A549 (cell line): ENCODE measurements at regions not wholly inside any gene's neighbourhood (a gene's known extent, or its start where the extent isn't known, plus 50 kb on each side); places are given as distances from the start of the nearest gene placed in this dataset.
"Not testable (repeated sequence)": the region's sequence is repeated elsewhere in the genome, so short reads cannot be mapped to it uniquely, and the experiment has no call there.

Source experiments
- ATAC-seq, 2 experiments: fragments of 200-7000 bp in 1 of 2; fragments of >200 bp in 1 of 2; cut with Nextera tagmentation in 1 of 2; cut with Tn5 transposase in 1 of 2; 3 replicates each; pipeline versions ENCODE4 v1.8.0 to v1.9.1; 2018 to 2020; ENCODE audit warnings: mild to moderate bottlenecking in 1 of 2, moderate library complexity in 1 of 2
- CTCF ChIA-PET: fragments of 300-600 bp; sonication (Branson Sonifier 250); formaldehyde crosslinking; extraction: SDS; loops from one replicate; lab custom pipeline; 2021; ENCODE audit warnings: antibody characterized with exemption, inconsistent platforms; lab: Yijun Ruan, JAX
- POLR2A ChIA-PET: fragments of 350-600 bp; formaldehyde crosslinking; extraction: SDS; loops from one replicate; lab custom pipeline; 2021; ENCODE audit warnings: antibody characterized with exemption, inconsistent platforms; lab: Yijun Ruan, JAX
- DNase-seq, 2 experiments: peaks; one replicate each; pipeline versions ENCODE4 v3.0.0 to v3.0.0-alpha.2; 2011 to 2016; ENCODE audit warnings: low read depth in 1 of 2, low spot score in 1 of 2
- FAIRE-seq: peaks from 2 replicates; lab custom pipeline; 2011; peaks lifted over from hg19 to GRCh38; lab: Jason Lieb, UNC
- H3K27ac ChIP-seq, 2 experiments: fragments of >200 bp; sonication (Bioruptor Twin); formaldehyde crosslinking; 3 replicates each; pipeline ENCODE4 v1.5.1; 2016 to 2017
- H3K4me1 ChIP-seq: fragments of >200 bp; sonication (Bioruptor Twin); formaldehyde crosslinking; 3 replicates; pipeline ENCODE4 v1.6.1; 2016
- H3K4me2 ChIP-seq: fragments of >200 bp; sonication (Bioruptor Twin); formaldehyde crosslinking; 3 replicates; pipeline ENCODE4 v1.6.1; 2016
- H3K4me3 ChIP-seq: fragments of >200 bp; sonication (Bioruptor Twin); formaldehyde crosslinking; 3 replicates; pipeline ENCODE4 v1.5.1; 2016
- H3K9me3 ChIP-seq: fragments of >200 bp; sonication (Bioruptor Twin); formaldehyde crosslinking; 3 replicates; pipeline ENCODE4 v1.6.1; 2016
- BHLHE40 ChIP-seq: IDR thresholded peaks from 2 replicates; pipeline ENCODE4 v1.6.1; 2012; ENCODE audit warnings: low read depth, low read length, inconsistent platforms
- CBX8 ChIP-seq: fragments of 200-600 bp; sonication (generic); IDR thresholded peaks from 2 replicates; pipeline ENCODE4 v1.6.1; 2016
- CEBPB ChIP-seq, 2 experiments: fragments of >200 bp in 1 of 2; sonication (Bioruptor Twin) in 1 of 2; formaldehyde crosslinking in 1 of 2; IDR thresholded peaks; 2 replicates each; pipeline ENCODE4 v1.6.1; 2012 to 2016
- CHD4 ChIP-seq: fragments of 200-600 bp; sonication (generic); IDR thresholded peaks from 2 replicates; pipeline ENCODE4 v1.6.1; 2016; ENCODE audit warnings: antibody characterized with exemption, mild to moderate bottlenecking, borderline replicate concordance
- EHF ChIP-seq: fragments of 250-450 bp; sonication (Bioruptor Pico); IDR thresholded peaks from 2 replicates; pipeline ENCODE4 v1.5.0; 2020; ENCODE audit warnings: mild to moderate bottlenecking
- EHMT2 ChIP-seq: fragments of 200-600 bp; sonication (generic); IDR thresholded peaks from 2 replicates; pipeline ENCODE4 v1.6.1; 2016; ENCODE audit warnings: antibody characterized with exemption, low read depth, mild to moderate bottlenecking, moderate library complexity
- FOSL2 ChIP-seq, 2 experiments: fragments of 450-650 bp in 1 of 2; fragments of >200 bp in 1 of 2; sonication (Bioruptor Twin) in 1 of 2; formaldehyde crosslinking; IDR thresholded peaks; 2 replicates each; pipeline versions ENCODE4 v1.5.0 to v1.6.1; 2016 to 2020; ENCODE audit warnings: mild to moderate bottlenecking in 1 of 2, moderate library complexity in 1 of 2
- GATA3 ChIP-seq: IDR thresholded peaks from 2 replicates; pipeline ENCODE4 v1.6.1; 2012; ENCODE audit warnings: borderline replicate concordance
- HDAC2 ChIP-seq: fragments of 200-600 bp; sonication (generic); IDR thresholded peaks from 2 replicates; pipeline ENCODE4 v1.6.1; 2016
- HES2 ChIP-seq: fragments of >200 bp; sonication (Bioruptor Twin); formaldehyde crosslinking; IDR thresholded peaks from 2 replicates; pipeline ENCODE4 v1.6.1; 2016
- HEYL ChIP-seq: fragments of 250-450 bp; sonication (Bioruptor Pico); IDR thresholded peaks from 2 replicates; pipeline ENCODE4 v1.8.0; 2021; ENCODE audit warnings: mild to moderate bottlenecking, moderate library complexity
- HMGXB4 ChIP-seq: fragments of 250-450 bp; sonication (Bioruptor Pico); IDR thresholded peaks from 2 replicates; pipeline ENCODE4 v1.5.0; 2021; ENCODE audit warnings: mild to moderate bottlenecking, moderate library complexity, borderline replicate concordance
- HOXB13 ChIP-seq: fragments of 250-450 bp; sonication (Bioruptor Pico); IDR thresholded peaks from 2 replicates; pipeline ENCODE4 v1.5.0; 2020; ENCODE audit warnings: low read depth, mild to moderate bottlenecking, moderate library complexity
- KDM1A ChIP-seq: fragments of 200-600 bp; sonication (generic); IDR thresholded peaks from 2 replicates; pipeline ENCODE4 v1.6.1; 2016; ENCODE audit warnings: low read depth, mild to moderate bottlenecking
- KDM5A ChIP-seq: fragments of 200-600 bp; sonication (generic); IDR thresholded peaks from 2 replicates; pipeline ENCODE4 v1.6.1; 2016; ENCODE audit warnings: antibody characterized with exemption, mild to moderate bottlenecking
- MYC ChIP-seq: IDR thresholded peaks from 2 replicates; pipeline ENCODE4 v1.6.1; 2012; ENCODE audit warnings: mild to moderate bottlenecking, inconsistent platforms, low read length, improper control_type of control experiment, borderline replicate concordance
- NFE2L2 ChIP-seq: fragments of 150-350 bp; conservative IDR thresholded peaks from 2 replicates; pipeline ENCODE4 v1.6.1; 2014; ENCODE audit warnings: low read length
- PHF8 ChIP-seq: fragments of 200-600 bp; sonication (generic); IDR thresholded peaks from 2 replicates; pipeline ENCODE4 v1.6.1; 2016; ENCODE audit warnings: low read depth, mild to moderate bottlenecking, antibody characterized with exemption, moderate library complexity, borderline replicate concordance
- POLR2AphosphoS2 ChIP-seq: conservative IDR thresholded peaks from 2 replicates; pipeline ENCODE4 v1.6.1; 2012; ENCODE audit warnings: low read length, improper control_type of control experiment, inconsistent platforms
- RAD21 ChIP-seq, 2 experiments: fragments of >200 bp in 1 of 2; sonication (Bioruptor Twin) in 1 of 2; formaldehyde crosslinking in 1 of 2; IDR thresholded peaks in 1 of 2; conservative IDR thresholded peaks in 1 of 2; 2 replicates in 1 of 2; 3 replicates in 1 of 2; pipeline ENCODE4 v1.6.1; 2012 to 2018; ENCODE audit warnings: inconsistent platforms in 1 of 2
- RARB ChIP-seq: fragments of 250-450 bp; sonication (Bioruptor Pico); IDR thresholded peaks from 2 replicates; pipeline ENCODE4 v1.8.0; 2021; ENCODE audit warnings: mild to moderate bottlenecking, moderate library complexity
- RCOR1 ChIP-seq: fragments of 150-350 bp; IDR thresholded peaks from 2 replicates; pipeline ENCODE4 v1.6.1; 2014; ENCODE audit warnings: antibody characterized with exemption, low read length, low read depth
- TP53 ChIP-seq: fragments of 250-450 bp; sonication (Bioruptor Pico); IDR thresholded peaks from 2 replicates; pipeline ENCODE4 v1.5.0; 2021; ENCODE audit warnings: mild to moderate bottlenecking, moderate library complexity
- ZC3H11A ChIP-seq: fragments of 450-650 bp; IDR thresholded peaks from 2 replicates; pipeline ENCODE4 v1.6.1; 2014; ENCODE audit warnings: antibody characterized with exemption, mild to moderate bottlenecking
- ZNF302 ChIP-seq: fragments of 250-450 bp; sonication (Bioruptor Pico); IDR thresholded peaks from 2 replicates; pipeline ENCODE4 v1.9.0; 2021; ENCODE audit warnings: inconsistent platforms, mild to moderate bottlenecking, moderate library complexity
- ZSCAN20 ChIP-seq: fragments of 250-450 bp; sonication (Bioruptor Pico); IDR thresholded peaks from 2 replicates; pipeline ENCODE4 v1.8.0; 2022; ENCODE audit warnings: mild to moderate bottlenecking, moderate library complexity
- WGBS: methylation state at CpG from one replicate; pipeline ENCODE4 v1.1.6; 2017; ENCODE audit errors: missing lambda C conversion rate; 5-methylcytosine and 5-hydroxymethylcytosine counted together

GRCh38 chr2:18966131-18966530, 376.8 kb upstream of the NT5C1B start:
- Histone ChIP-seq H3K9me3 (no peaks in the 10 kb centered on the region), H3K27ac (no peak overlapping the region), H3K4me3 (no peak overlapping the region), H3K4me1 (peaks cover 11% of the 10 kb centered on the region), H3K4me2 (no peak overlapping the region)
- WGBS = 0% methylated on average over 1 of the region's 1 CpG
- ATAC-seq (no peak), FAIRE-seq (no peak), DNase-seq (no peak)
- CTCF ChIA-PET = no interaction called here
- POLR2A ChIA-PET = no interaction called here
- no peak for TF ChIP-seq KDM1A
- no peak for TF ChIP-seq HOXB13
- TF ChIP-seq RARB (CRISPR knock-in tag) = no peak
- no peak for TF ChIP-seq RCOR1
- no peak for TF ChIP-seq HEYL (CRISPR knock-in tag)
- TF ChIP-seq CHD4 = no peak
- TF ChIP-seq KDM5A = no peak
- no peak for TF ChIP-seq RAD21 (conservative IDR thresholded peaks at IDR 0.05 in 1 of 2, IDR thresholded peaks at IDR 0.05 in 1 of 2)
- TF ChIP-seq GATA3 = no peak
- TF ChIP-seq BHLHE40 = no peak
- no peak for TF ChIP-seq CBX8
- TF ChIP-seq EHMT2 = no peak

GRCh38 chr2:18963739-18964256, 374.4 kb upstream of the NT5C1B start:
- POLR2A ChIA-PET, FAIRE-seq, H3K4me1 ChIP-seq, H3K4me3 ChIP-seq, H3K27ac ChIP-seq, ATAC-seq, CTCF ChIA-PET, H3K9me3 ChIP-seq, DNase-seq, H3K4me2 ChIP-seq: not testable (repeated sequence)
- 84% methylated on average over 3 of the region's 3 CpGs for WGBS

- no peak for DNase-seq
- no peak overlapping the region for H3K4me3 ChIP-seq
- TF ChIP-seq HEYL (CRISPR knock-in tag) = no peak
- TF ChIP-seq MYC = no peak
- TF ChIP-seq, all 56 proteins: peak for 0
- Histone ChIP-seq H3K9me3 (no peaks in the 10 kb centered on the region), H3K27ac (no peak overlapping the region), H3K4me1 (no peaks in the 10 kb centered on the region), H3K4me2 (no peak overlapping the region)
- ATAC-seq (no peak), FAIRE-seq (no peak)
- CTCF ChIA-PET = interaction anchor here (1.1 to 1.7 kb wide), 2 partner anchors 11 to 20 kb away, joined by 4 to 5 read pairs; no protein-coding TSS in a partner anchor
- POLR2A ChIA-PET = no interaction called here
- WGBS = 81% methylated on average over 14 of the region's 14 CpGs
These were observed 372.6 kb upstream of the NT5C1B start for GRCh38 chr2:18961991-18962421.

- DNase-seq (no peak), FAIRE-seq (no peak), ATAC-seq (no peak)
- Histone ChIP-seq H3K27ac (no peak overlapping the region), H3K9me3 (no peaks in the 10 kb centered on the region), H3K4me2 (no peak overlapping the region), H3K4me1 (no peaks in the 10 kb centered on the region), H3K4me3 (no peak overlapping the region)
- CTCF ChIA-PET = no interaction called here
- POLR2A ChIA-PET = no interaction called here
- TF ChIP-seq HDAC2 (no peak), CEBPB (IDR thresholded peaks at IDR 0.05) (0 out of 4 replicates have a peak, but pooled peaks of 1 of the 2 experiments have one; percentile 39), HES2 (no peak), RAD21 (conservative IDR thresholded peaks at IDR 0.05 in 1 of 2, IDR thresholded peaks at IDR 0.05 in 1 of 2) (no peak)
These were observed 370.8 kb upstream of the NT5C1B start for GRCh38 chr2:18959952-18960717.

GRCh38 chr2:18959200-18959599, 369.8 kb upstream of the NT5C1B start:
- no peak for FAIRE-seq
- H3K4me1 ChIP-seq = no peaks in the 10 kb centered on the region
- no peak overlapping the region for H3K27ac ChIP-seq
- 22% methylated on average over 1 of the region's 1 CpG for WGBS
- ChIA-PET CTCF (no interaction called here), POLR2A (no interaction called here)
- no peaks in the 10 kb centered on the region; the same call in 2 of the 3 replicates for H3K9me3 ChIP-seq
- ATAC-seq = no peak
- H3K4me2 ChIP-seq = no peak overlapping the region
- no peak overlapping the region for H3K4me3 ChIP-seq
- DNase-seq = no peak
- TF ChIP-seq ZSCAN20 (CRISPR knock-in tag) (no peak), KDM1A (no peak), PHF8 (no peak), EHF (CRISPR knock-in tag) (no peak), RAD21 (conservative IDR thresholded peaks at IDR 0.05 in 1 of 2, IDR thresholded peaks at IDR 0.05 in 1 of 2) (no peak), HMGXB4 (CRISPR knock-in tag) (no peak), TP53 (CRISPR knock-in tag) (no peak), NFE2L2 (no peak), POLR2AphosphoS2 (no peak), CHD4 (no peak), FOSL2 (IDR thresholded peaks at IDR 0.05) (no peak), FOSL2 (CRISPR knock-in tag; IDR thresholded peaks at IDR 0.05) (no peak), ZC3H11A (no peak), ZNF302 (CRISPR knock-in tag) (no peak)
